A549 (cell line): ENCODE measurements at regions not wholly inside any gene's neighbourhood (a gene's known extent, or its start where the extent isn't known, plus 50 kb on each side); places are given as distances from the start of the nearest gene placed in this dataset.

Source experiments
- ELK1 ChIP-seq: fragments of 150-350 bp; IDR thresholded peaks from 2 replicates; pipeline ENCODE4 v1.6.1; 2014; ENCODE audit warnings: low read depth, mild to moderate bottlenecking, low read length
- GATA3 ChIP-seq: IDR thresholded peaks from 2 replicates; pipeline ENCODE4 v1.6.1; 2012; ENCODE audit warnings: borderline replicate concordance
- MAX ChIP-seq: IDR thresholded peaks from 2 replicates; pipeline ENCODE4 v1.6.1; 2012
- MYC ChIP-seq: IDR thresholded peaks from 2 replicates; pipeline ENCODE4 v1.6.1; 2012; ENCODE audit warnings: mild to moderate bottlenecking, inconsistent platforms, low read length, improper control_type of control experiment, borderline replicate concordance
- PHF8 ChIP-seq: fragments of 200-600 bp; sonication (generic); IDR thresholded peaks from 2 replicates; pipeline ENCODE4 v1.6.1; 2016; ENCODE audit warnings: low read depth, mild to moderate bottlenecking, antibody characterized with exemption, moderate library complexity, borderline replicate concordance
- RCOR1 ChIP-seq: fragments of 150-350 bp; IDR thresholded peaks from 2 replicates; pipeline ENCODE4 v1.6.1; 2014; ENCODE audit warnings: antibody characterized with exemption, low read length, low read depth
- TF ChIP-seq, protein P1 (sequence below): fragments of >200 bp; sonication (Bioruptor Twin); formaldehyde crosslinking; IDR thresholded peaks from 3 replicates; pipeline ENCODE4 v1.5.1; 2016

DNA sequence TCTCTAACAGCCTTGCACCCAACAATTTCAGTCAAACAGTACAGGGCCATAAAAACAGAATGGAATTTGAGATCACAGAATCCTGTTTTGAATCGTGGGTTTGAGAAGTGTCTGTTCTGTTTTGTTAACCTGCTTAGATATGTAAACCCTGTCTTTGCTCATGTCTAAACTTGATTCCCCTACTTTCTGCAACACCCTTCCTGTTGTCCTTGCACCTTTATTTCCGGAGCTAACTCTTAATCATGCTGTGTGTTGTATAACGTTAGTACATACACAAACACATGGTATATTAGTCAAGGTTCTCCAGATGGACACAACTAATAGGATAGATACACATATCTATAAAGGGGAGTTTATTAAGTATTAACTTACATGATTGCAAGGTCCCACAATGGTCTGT lies 2229.2 kb upstream of the C9orf72 start:
- TF ChIP-seq, protein P1, sequence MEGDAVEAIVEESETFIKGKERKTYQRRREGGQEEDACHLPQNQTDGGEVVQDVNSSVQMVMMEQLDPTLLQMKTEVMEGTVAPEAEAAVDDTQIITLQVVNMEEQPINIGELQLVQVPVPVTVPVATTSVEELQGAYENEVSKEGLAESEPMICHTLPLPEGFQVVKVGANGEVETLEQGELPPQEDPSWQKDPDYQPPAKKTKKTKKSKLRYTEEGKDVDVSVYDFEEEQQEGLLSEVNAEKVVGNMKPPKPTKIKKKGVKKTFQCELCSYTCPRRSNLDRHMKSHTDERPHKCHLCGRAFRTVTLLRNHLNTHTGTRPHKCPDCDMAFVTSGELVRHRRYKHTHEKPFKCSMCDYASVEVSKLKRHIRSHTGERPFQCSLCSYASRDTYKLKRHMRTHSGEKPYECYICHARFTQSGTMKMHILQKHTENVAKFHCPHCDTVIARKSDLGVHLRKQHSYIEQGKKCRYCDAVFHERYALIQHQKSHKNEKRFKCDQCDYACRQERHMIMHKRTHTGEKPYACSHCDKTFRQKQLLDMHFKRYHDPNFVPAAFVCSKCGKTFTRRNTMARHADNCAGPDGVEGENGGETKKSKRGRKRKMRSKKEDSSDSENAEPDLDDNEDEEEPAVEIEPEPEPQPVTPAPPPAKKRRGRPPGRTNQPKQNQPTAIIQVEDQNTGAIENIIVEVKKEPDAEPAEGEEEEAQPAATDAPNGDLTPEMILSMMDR: no peak
- TF ChIP-seq MYC (no peak), GATA3 (no peak), PHF8 (no peak), ELK1 (no peak), RCOR1 (no peak), MAX (no peak)
